GM19467 (cell line): ENCODE measurements at regions not wholly inside any gene's neighbourhood (a gene's known extent, or its start where the extent isn't known, plus 50 kb on each side); places are given as distances from the start of the nearest gene placed in this dataset.

ENCODE experiments used
- ATAC-seq: cut with Tn5 transposase; IDR thresholded peaks from one replicate; pipeline ENCODE4 v1.9.1; 2021; ENCODE audit warnings: mild to moderate bottlenecking, moderate library complexity; ENCODE audit not compliant: unreplicated experiment

- ATAC-seq = no peak
Measured at GRCh38 chr15:95410757-95411156, 919.7 kb upstream of the NR2F2 start.

- no peak for ATAC-seq
Measured at GRCh38 chr15:95416576-95416975, 913.9 kb upstream of the NR2F2 start.

- ATAC-seq = no peak
Measured at GRCh38 chr15:95417761-95418160, 912.7 kb upstream of the NR2F2 start.

GRCh38 chr15:95422255-95422654, 908.2 kb upstream of the NR2F2 start:
- ATAC-seq = no peak

GRCh38 chr15:95425859-95426258, 904.6 kb upstream of the NR2F2 start:
- ATAC-seq = no peak

GRCh38 chr15:95429345-95429744, 901.2 kb upstream of the NR2F2 start:
- no peak for ATAC-seq

- no peak for ATAC-seq
Measured at GRCh38 chr15:95431518-95431917, 899.0 kb upstream of the NR2F2 start.

- no peak for ATAC-seq
Measured at GRCh38 chr15:95432878-95433405, 897.6 kb upstream of the NR2F2 start.

GRCh38 chr15:95439922-95440376, 890.6 kb upstream of the NR2F2 start:
- no peak for ATAC-seq

GRCh38 chr15:95440712-95441111, 889.8 kb upstream of the NR2F2 start:
- ATAC-seq = no peak

- ATAC-seq = no peak
Measured at GRCh38 chr15:95442107-95442719, 888.3 kb upstream of the NR2F2 start.

- ATAC-seq = no peak
Measured at GRCh38 chr15:95444860-95445259, 885.6 kb upstream of the NR2F2 start.

- ATAC-seq = no peak
Measured at GRCh38 chr15:95446854-95447253, 883.6 kb upstream of the NR2F2 start.

GRCh38 chr15:95447486-95447885, 883.0 kb upstream of the NR2F2 start:
- no peak for ATAC-seq

- ATAC-seq = no peak
Measured at GRCh38 chr15:95448531-95449229, 881.8 kb upstream of the NR2F2 start.

- ATAC-seq = no peak
Measured at GRCh38 chr15:95449230-95449628, 881.3 kb upstream of the NR2F2 start.

GRCh38 chr15:95450413-95450812, 880.1 kb upstream of the NR2F2 start:
- ATAC-seq = no peak

- no peak for ATAC-seq
Measured at GRCh38 chr15:95451938-95452337, 878.6 kb upstream of the NR2F2 start.

GRCh38 chr15:95454403-95455262, 875.9 kb upstream of the NR2F2 start:
- no peak for ATAC-seq

GRCh38 chr15:95457520-95457919, 873.0 kb upstream of the NR2F2 start:
- no peak for ATAC-seq

GRCh38 chr15:95458721-95459120, 871.8 kb upstream of the NR2F2 start:
- ATAC-seq = no peak
